ENCODE measurements at regions not wholly inside any gene's neighbourhood (a gene's known extent, or its start where the extent isn't known, plus 50 kb on each side); places are given as distances from the start of the nearest gene placed in this dataset.

DNA sequence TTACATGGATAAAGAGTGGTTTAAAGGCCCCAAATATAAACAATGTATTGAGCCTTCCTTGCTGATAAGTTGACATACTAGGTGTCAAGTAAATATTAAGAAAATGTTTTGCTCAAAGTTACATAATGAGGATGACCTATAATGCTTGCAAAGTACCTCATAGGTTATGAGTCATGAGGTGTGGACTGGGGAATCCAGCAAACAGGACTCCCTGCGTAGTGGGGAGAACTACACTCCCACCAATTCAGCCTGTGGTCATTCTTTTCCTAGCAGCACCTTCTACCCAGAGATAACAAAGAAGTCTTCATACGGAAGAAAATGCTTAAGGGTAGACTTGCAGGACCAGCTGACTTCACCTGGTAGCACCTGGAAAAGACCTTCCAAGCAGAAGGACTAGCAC is 418.9 kb upstream of the CPEB2 start:
- TF ChIP-seq CTCF (IDR thresholded peaks at IDR 0.05; ENCODE audit: extremely low read depth, insufficient read depth, missing control alignments) = no peak
- no peak for DNase-seq (ENCODE audit: low spot score)
- in situ Hi-C loops (cut with MboI; ENCODE audit: low pct_unique_long_range_greater_than_20kb, low sequenced_read_pairs, unreplicated experiment) = no loop called here

GRCh38 chr4:14583752-14584151 is 418.5 kb upstream of the CPEB2 start:
- DNase-seq (ENCODE audit: low spot score) = no peak
- no peak for TF ChIP-seq CTCF (IDR thresholded peaks at IDR 0.05; ENCODE audit: extremely low read depth, insufficient read depth, missing control alignments)
- in situ Hi-C loops (cut with MboI; ENCODE audit: low pct_unique_long_range_greater_than_20kb, low sequenced_read_pairs, unreplicated experiment) = no loop called here

GRCh38 chr4:14592950-14593349 is 409.3 kb upstream of the CPEB2 start:
- TF ChIP-seq CTCF (IDR thresholded peaks at IDR 0.05; ENCODE audit: extremely low read depth, insufficient read depth, missing control alignments) = no peak
- in situ Hi-C loops (cut with MboI; ENCODE audit: low pct_unique_long_range_greater_than_20kb, low sequenced_read_pairs, unreplicated experiment) = no loop called here
- no peak for DNase-seq (ENCODE audit: low spot score)

DNA sequence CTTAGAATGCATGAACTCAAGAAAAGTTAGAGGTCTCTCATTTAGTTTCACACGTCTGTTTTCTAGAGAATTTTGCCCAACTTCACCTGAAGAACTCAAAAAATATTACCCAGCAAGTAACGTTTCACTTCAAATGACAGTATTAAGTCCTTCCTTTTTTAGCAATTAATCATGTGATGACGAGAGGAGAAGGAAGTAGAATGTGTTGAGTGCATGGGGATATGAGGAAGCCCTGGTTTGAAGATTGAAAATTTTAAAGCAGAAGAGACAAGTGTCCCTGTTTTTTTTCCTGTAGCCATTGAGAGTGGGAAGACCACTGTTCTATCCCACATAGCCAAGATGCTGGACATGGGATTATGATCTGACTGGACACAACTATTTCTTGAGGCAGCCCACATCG is 406.3 kb upstream of the CPEB2 start:
- no peak for DNase-seq (ENCODE audit: low spot score)
- in situ Hi-C loops (cut with MboI; ENCODE audit: low pct_unique_long_range_greater_than_20kb, low sequenced_read_pairs, unreplicated experiment) = no loop called here
- no peak for TF ChIP-seq CTCF (IDR thresholded peaks at IDR 0.05; ENCODE audit: extremely low read depth, insufficient read depth, missing control alignments)

GRCh38 chr4:14596437-14596836 is 405.8 kb upstream of the CPEB2 start:
- DNase-seq (ENCODE audit: low spot score) = no peak
- no peak for TF ChIP-seq CTCF (IDR thresholded peaks at IDR 0.05; ENCODE audit: extremely low read depth, insufficient read depth, missing control alignments)
- in situ Hi-C loops (cut with MboI; ENCODE audit: low pct_unique_long_range_greater_than_20kb, low sequenced_read_pairs, unreplicated experiment) = no loop called here

DNA sequence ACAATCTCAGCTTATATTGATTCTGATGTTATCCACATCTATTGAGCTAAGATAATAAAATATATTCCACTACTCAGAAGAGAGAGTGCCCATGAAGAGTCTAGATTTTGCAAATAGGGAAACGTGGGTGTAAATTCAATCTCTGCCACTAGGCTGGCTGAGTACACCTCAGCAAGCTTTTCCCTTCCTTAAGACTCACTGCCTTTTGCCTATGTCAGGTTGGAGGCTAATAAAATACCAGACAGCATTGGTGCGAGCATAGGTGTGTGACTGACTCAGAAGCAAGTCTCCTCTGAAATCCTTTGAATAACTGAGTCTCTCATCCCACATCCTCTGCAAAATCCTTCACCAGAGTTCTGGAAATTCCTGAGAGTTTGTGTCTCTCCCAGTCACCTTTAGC is 405.4 kb upstream of the CPEB2 start:
- in situ Hi-C loops (cut with MboI; ENCODE audit: low pct_unique_long_range_greater_than_20kb, low sequenced_read_pairs, unreplicated experiment) = no loop called here
- no peak for DNase-seq (ENCODE audit: low spot score)
- TF ChIP-seq CTCF (IDR thresholded peaks at IDR 0.05; ENCODE audit: extremely low read depth, insufficient read depth, missing control alignments) = no peak

DNA sequence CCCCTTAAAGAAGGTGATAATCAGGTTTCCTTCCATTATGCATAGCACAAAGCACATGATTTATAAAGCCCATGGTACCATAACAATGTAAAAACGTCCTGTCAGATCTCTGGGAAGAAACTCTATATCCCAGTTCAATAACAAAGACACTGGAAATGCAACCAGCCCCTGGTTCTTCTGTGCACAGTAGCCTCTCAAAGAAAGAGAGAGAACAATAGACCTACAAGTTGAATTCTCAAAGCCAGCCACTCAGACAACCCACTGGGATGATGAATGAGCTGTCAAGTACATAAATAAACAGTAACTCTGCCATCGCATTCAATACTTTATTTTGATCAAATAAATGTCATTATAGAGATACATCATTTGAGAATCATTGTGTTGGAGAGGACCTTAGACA is 400.1 kb upstream of the CPEB2 start:
- in situ Hi-C loops (cut with MboI; ENCODE audit: low pct_unique_long_range_greater_than_20kb, low sequenced_read_pairs, unreplicated experiment) = no loop called here
- no peak for TF ChIP-seq CTCF (IDR thresholded peaks at IDR 0.05; ENCODE audit: extremely low read depth, insufficient read depth, missing control alignments)
- DNase-seq (ENCODE audit: low spot score) = no peak
